HFF-Myc (cell line): ENCODE measurements at regions not wholly inside any gene's neighbourhood (a gene's known extent, or its start where the extent isn't known, plus 50 kb on each side); places are given as distances from the start of the nearest gene placed in this dataset.
"Not testable (repeated sequence)": the region's sequence is repeated elsewhere in the genome, so short reads cannot be mapped to it uniquely, and the experiment has no call there.

ENCODE experiments used
- DNase-seq: peaks from one replicate; pipeline ENCODE4 v3.0.0-alpha.2; 2011; ENCODE audit warnings: low read depth; ENCODE audit errors: extremely low read depth
- H3K4me3 ChIP-seq: replicated peaks from 2 replicates; pipeline ENCODE4 v1.5.1; 2011; ENCODE audit warnings: low read depth, mild to moderate bottlenecking, control low read depth, low read length
- TF ChIP-seq, protein P1 (sequence below): IDR thresholded peaks from 2 replicates; pipeline ENCODE4 v1.5.1; 2012; ENCODE audit warnings: mild to moderate bottlenecking, low read depth, low read length, control low read depth; ENCODE audit errors: missing control alignments

DNA sequence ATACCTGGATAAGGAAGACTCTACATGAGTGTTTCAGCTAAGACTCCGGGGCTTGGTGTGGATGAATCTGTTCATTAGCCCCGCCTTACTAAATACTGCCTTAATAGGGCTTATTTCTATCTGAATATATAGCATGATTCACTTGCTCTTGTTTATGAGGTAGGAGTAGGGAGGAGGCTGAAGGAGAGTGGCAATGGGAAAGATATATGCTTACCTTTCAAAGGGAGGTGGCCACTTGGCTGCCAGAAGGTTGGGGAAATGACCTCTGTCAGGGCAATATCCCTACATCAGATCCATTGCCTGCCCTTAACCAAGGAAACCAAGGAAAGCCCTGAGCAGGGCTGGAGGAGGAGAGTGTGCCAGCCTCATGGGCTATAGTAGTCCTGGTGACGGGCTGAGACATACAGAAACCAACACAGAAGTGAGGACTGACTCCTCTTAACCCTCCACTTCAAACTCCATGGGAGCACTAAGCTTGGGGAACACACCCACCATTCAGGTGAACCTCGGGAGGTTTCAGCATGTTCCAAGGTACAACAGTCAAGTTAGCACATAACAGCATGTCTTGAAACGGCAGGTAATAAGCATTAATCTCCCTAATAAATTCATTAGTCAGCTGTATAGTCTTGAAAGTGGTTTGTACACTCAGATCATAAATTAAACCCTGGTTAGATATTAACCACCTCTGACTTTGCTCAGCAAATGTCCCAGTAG lies 80.1 kb downstream of the EOMES start:
- DNase-seq = no peak
- TF ChIP-seq, protein P1, sequence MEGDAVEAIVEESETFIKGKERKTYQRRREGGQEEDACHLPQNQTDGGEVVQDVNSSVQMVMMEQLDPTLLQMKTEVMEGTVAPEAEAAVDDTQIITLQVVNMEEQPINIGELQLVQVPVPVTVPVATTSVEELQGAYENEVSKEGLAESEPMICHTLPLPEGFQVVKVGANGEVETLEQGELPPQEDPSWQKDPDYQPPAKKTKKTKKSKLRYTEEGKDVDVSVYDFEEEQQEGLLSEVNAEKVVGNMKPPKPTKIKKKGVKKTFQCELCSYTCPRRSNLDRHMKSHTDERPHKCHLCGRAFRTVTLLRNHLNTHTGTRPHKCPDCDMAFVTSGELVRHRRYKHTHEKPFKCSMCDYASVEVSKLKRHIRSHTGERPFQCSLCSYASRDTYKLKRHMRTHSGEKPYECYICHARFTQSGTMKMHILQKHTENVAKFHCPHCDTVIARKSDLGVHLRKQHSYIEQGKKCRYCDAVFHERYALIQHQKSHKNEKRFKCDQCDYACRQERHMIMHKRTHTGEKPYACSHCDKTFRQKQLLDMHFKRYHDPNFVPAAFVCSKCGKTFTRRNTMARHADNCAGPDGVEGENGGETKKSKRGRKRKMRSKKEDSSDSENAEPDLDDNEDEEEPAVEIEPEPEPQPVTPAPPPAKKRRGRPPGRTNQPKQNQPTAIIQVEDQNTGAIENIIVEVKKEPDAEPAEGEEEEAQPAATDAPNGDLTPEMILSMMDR = no peak
- no peak overlapping the region for H3K4me3 ChIP-seq

DNA sequence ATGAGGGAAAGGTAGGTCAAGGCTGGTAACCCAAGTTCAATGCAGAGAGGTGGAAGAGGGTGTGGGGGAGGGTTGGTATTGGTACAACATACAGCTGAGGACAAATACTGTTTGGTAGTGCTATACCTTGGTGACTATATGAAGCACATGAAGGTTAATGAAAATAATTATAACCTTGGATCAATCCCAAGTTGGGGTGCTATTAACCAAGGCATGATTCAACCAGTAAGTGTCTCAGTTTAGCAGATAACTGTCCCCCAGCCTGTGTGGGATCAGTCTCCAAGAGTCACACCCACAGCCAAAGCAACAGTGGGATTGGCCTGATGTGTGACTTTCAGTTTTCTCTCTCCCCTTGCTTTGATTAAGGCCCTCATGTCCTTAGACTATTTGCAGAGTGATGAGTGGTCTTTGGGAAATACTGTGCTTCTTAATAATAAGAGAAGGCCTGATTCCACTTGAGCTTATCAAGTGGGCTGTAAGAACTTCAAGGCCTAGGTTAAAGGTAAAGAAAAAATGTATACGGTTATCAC lies 80.8 kb downstream of the EOMES start:
- TF ChIP-seq, protein P1 = no peak
- no peak for DNase-seq
- no peak overlapping the region for H3K4me3 ChIP-seq

DNA sequence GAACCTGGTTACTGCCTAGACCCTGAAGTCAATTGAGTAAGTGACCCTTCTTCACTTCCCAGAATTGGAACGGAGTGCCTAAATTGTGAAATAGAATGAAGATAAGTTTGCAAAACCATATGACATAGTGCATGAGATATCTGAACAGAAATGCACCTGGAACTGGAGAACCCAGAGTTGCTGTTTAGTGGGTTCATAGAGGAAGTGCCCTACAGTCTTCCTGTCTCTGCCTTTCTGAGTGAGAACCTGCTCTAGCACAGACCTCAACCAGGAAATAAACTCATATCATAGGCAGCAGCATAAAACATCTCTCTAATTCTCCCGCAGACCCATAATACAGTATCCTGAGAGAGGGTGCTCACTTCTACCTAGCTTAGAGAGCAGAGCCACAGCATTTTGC lies 82.9 kb downstream of the EOMES start:
- H3K4me3 ChIP-seq = no peak overlapping the region
- DNase-seq = no peak
- TF ChIP-seq, protein P1 = no peak

DNA sequence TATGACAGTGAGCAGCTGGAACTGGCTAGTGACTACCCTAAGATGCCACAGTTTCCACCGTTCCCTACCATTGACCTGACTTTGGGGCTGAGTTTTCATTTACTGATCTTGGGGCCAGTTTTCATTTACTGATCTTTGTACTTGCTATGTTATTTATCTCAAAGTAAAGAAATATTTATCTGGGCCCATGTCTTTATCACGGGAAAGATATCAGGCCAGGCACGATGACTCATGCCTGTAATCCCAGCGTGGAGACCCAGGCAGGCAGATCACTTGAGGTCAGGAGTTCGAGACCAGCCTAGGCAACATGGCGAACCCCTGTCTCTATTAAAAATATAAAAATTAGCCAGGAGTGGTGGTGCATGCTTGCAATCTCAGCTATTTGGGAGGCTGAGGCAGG lies 83.5 kb downstream of the EOMES start:
- no peak overlapping the region for H3K4me3 ChIP-seq
- DNase-seq = no peak
- TF ChIP-seq, protein P1 = no peak

DNA sequence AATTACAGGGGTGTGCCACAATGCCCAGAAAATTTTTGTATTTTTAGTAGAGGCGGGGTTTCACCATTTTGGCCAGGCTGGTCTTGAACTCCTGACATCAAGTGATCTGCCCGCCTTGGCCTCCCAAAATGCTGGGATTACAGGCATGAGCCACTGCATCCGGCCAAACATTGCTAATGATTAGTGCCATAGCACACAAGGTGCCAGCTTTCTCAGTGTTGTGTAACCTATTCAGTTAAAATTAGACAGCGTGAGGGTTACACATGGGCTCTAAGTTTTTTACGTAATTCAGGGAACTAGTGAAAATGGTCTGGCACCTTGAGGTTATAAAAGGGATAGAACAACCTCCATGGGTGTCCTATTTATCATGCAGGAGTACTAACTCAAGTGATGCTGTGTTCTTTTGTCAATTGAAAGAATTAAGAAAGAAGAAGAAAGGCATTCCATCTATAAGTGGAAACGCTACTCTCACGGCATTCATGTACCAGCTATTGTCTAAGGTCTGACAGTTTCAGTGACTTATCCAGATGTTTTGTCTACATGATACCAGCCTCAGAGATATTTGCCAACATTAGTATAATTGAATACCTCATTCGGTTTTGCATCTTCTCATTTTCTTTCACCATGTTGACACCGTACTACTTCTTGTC lies 84.7 kb downstream of the EOMES start:
- DNase-seq = no peak
- H3K4me3 ChIP-seq = no peak overlapping the region
- TF ChIP-seq, protein P1 = no peak

DNA sequence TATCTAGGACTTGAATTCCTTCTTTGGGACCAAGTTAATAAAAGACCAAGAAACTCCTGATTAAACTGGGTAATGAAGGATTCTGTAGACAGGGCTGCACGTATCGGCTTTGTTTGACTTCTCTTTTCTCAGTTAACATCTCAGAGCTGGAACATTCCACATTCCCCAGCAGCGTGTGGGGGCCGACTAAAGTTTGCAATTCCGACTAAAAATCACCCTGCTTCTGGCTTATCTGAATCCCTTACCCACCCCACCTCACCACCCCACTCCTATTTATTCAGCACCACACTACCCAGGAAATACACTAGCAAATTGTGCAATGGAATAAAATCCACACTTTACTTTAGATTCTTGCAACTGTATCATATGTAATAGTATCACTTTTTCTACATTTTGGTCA lies 87.1 kb downstream of the EOMES start:
- not testable (repeated sequence) for H3K4me3 ChIP-seq, DNase-seq

DNA sequence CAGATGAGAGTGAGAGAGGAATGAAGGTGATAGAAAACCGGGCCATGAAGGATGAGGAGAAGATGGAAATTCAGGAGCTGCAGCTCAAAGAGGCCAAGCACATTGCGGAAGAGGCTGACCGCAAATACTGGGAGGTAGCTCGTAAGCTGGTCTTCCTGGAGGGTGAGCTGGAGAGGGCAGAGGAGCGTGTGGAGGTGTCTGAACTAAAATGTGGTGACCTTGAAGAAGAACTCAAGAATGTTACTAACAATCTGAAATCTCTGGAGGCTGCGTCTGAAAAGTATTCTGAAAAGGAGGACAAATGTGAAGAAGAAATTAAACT lies 88.9 kb downstream of the EOMES start:
- H3K4me3 ChIP-seq = peak overlapping the region; percentile 45
- no peak for DNase-seq
- TF ChIP-seq, protein P1 = no peak
